Type B pancreatic cell (in vitro differentiated cells): ENCODE measurements at regions not wholly inside any gene's neighbourhood (a gene's known extent, or its start where the extent isn't known, plus 50 kb on each side); places are given as distances from the start of the nearest gene placed in this dataset.

ENCODE experiments used
- DNase-seq: peaks from one replicate; pipeline ENCODE4 v3.0.0; 2021; ENCODE audit warnings: mixed read lengths; ENCODE audit not compliant: unreplicated experiment; ENCODE audit errors: extremely low spot score
- H3K27ac Mint-ChIP-seq: 2 replicates; pipeline ENCODE4 v1.8.0; 2021; ENCODE audit warnings: mild to moderate bottlenecking, mixed read lengths
- H3K27me3 Mint-ChIP-seq: 2 replicates; pipeline ENCODE4 v1.8.0; 2021; ENCODE audit warnings: mixed read lengths
- H3K36me3 Mint-ChIP-seq: 2 replicates; pipeline ENCODE4 v1.8.0; 2021; ENCODE audit warnings: mixed read lengths
- H3K4me1 Mint-ChIP-seq: one replicate; pipeline ENCODE4 v1.8.0; 2021; ENCODE audit warnings: mixed read lengths; ENCODE audit not compliant: unreplicated experiment
- H3K4me3 Mint-ChIP-seq: 2 replicates; pipeline ENCODE4 v1.8.0; 2021; ENCODE audit warnings: mild to moderate bottlenecking, mixed read lengths
- H3K9me3 Mint-ChIP-seq: 2 replicates; pipeline ENCODE4 v1.8.0; 2021; ENCODE audit warnings: mixed read lengths
- CTCF ChIP-seq: fragments of 200-600 bp; sonication (generic); conservative IDR thresholded peaks from 2 replicates; pipeline ENCODE4 v1.5.0; 2021; ENCODE audit warnings: antibody characterized with exemption, mild to moderate bottlenecking

- H3K4me1 Mint-ChIP-seq: peaks cover 13% of the 10 kb centered on the region
- no peak overlapping the region for H3K27ac Mint-ChIP-seq
- DNase-seq: no peak
Measured at GRCh38 chr4:127237581-127237980, 395.2 kb upstream of the INTU start.

GRCh38 chr4:127238956-127239475 is 393.7 kb upstream of the INTU start:
- DNase-seq: no peak
- Mint-ChIP-seq H3K36me3 (no peaks in the 10 kb centered on the region), H3K4me3 (no peak overlapping the region), H3K27me3 (no peaks in the 10 kb centered on the region), H3K4me1 (peaks cover 13% of the 10 kb centered on the region), H3K9me3 (peaks cover 3% of the 10 kb centered on the region), H3K27ac (no peak overlapping the region)
- TF ChIP-seq CTCF: no peak

More at GRCh38 chr4:127237581-127237980, 395.2 kb upstream of the INTU start:
- Mint-ChIP-seq H3K9me3 (peaks cover 3% of the 10 kb centered on the region), H3K27me3 (no peaks in the 10 kb centered on the region), H3K36me3 (no peaks in the 10 kb centered on the region), H3K4me3 (no peak overlapping the region)
- no peak for TF ChIP-seq CTCF

- no peaks in the 10 kb centered on the region for H3K27me3 Mint-ChIP-seq
- no peak overlapping the region for H3K4me3 Mint-ChIP-seq
- no peak for TF ChIP-seq CTCF
- H3K27ac Mint-ChIP-seq: no peak overlapping the region
- no peak for DNase-seq
- H3K4me1 Mint-ChIP-seq: peaks cover 13% of the 10 kb centered on the region
- peaks cover 3% of the 10 kb centered on the region for H3K9me3 Mint-ChIP-seq
- no peaks in the 10 kb centered on the region for H3K36me3 Mint-ChIP-seq
Measured at GRCh38 chr4:127239902-127240763, 392.6 kb upstream of the INTU start.

- TF ChIP-seq CTCF: no peak
- Mint-ChIP-seq H3K4me1 (peaks cover 13% of the 10 kb centered on the region), H3K36me3 (no peaks in the 10 kb centered on the region), H3K4me3 (no peak overlapping the region), H3K9me3 (peaks cover 2% of the 10 kb centered on the region), H3K27me3 (no peaks in the 10 kb centered on the region), H3K27ac (no peak overlapping the region)
- no peak for DNase-seq
Measured at GRCh38 chr4:127240764-127241105, 392.0 kb upstream of the INTU start.

- no peak overlapping the region for H3K27ac Mint-ChIP-seq
- no peak overlapping the region for H3K4me3 Mint-ChIP-seq
- H3K9me3 Mint-ChIP-seq: peaks cover 15% of the 10 kb centered on the region
- no peak for TF ChIP-seq CTCF
- peaks cover 13% of the 10 kb centered on the region for H3K4me1 Mint-ChIP-seq
- H3K27me3 Mint-ChIP-seq: no peaks in the 10 kb centered on the region
- H3K36me3 Mint-ChIP-seq: no peaks in the 10 kb centered on the region
- DNase-seq: no peak
Measured at GRCh38 chr4:127244515-127244914, 388.2 kb upstream of the INTU start.
